ENCODE measurements at regions not wholly inside any gene's neighbourhood (a gene's known extent, or its start where the extent isn't known, plus 50 kb on each side); places are given as distances from the start of the nearest gene placed in this dataset.
A peak's percentile ranks its signal among the peaks of the same experiment; 100 is the strongest.
"Not testable (repeated sequence)": the region's sequence is repeated elsewhere in the genome, so short reads cannot be mapped to it uniquely, and the experiment has no call there.

DNA sequence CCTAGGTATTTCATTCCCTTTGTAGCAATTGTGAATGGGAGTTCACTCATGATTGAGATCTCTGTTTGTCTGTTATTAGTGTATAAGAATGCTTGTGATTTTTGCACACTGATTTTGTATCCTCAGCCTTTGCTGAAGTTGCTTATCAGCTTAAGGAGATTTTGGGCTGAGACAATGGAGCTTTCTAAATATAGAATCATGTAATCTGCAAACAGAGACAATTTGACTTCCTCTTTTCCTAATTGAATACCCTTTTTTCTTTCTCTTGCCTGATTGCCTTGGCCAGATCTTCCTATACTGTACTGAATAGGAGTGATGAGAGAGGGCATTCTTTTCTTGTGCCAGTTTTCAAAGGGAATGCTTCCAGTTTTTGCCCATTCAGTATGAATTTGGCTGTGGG lies 398.1 kb downstream of the SRGAP2C start:
- not testable (repeated sequence) for H3K36me3 ChIP-seq (ENCODE audit: control insufficient read depth in 1 of 2, insufficient read depth in 2 of 2, low read length in 2 of 2)

DNA sequence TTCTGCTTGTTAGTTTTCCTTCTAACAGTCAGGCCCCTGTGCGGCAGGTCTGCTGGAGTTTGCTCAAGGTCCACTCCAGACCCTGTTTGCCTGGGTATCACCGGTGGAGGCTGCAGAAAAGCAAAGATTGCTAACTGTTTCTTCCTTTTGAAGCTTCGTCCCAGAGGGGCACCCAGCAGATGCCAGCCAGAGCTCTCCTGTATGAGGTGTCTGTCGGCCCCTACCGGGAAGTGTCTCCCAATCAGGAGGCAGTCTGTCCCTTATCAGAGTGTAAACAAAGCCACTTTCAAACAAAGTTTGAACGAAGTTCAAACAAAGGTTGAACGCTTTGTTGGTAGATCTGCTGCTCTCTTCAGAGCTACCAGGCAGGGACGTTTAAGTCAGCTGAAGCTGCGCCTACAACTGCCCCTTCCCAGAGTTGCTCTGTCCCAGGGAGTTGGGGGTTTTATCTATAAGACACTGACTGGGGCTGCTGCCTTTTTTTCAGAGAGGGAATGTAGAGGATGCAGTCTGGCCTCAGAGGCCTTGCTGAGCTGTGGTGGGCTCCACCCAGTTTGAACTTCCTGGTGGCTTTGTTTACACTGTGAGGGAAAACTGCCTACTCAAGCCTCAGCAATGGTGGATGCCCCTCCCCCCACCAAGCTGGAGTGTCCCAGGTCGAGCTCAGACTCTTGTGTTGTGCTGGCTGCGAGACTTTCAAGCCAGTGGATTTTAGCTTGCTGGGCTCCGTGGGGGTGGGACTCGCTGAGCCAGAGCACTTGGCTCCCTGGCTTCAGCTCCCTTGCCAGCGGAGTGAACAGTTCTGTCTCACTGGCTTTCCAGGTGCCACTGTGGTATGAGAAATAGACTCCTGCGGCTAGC lies 401.8 kb downstream of the SRGAP2C start:
- Histone ChIP-seq H3K4ac (ENCODE audit: low read depth, low read length) (no peak overlapping the region), H3K9me3 (ENCODE audit: insufficient read depth, low read depth, low read length) (peaks cover 4% of the 10 kb centered on the region), H4K12ac (ENCODE audit: low read depth, low read length) (no peak overlapping the region), H3K4me3 (ENCODE audit: low read depth, low read length) (no peak overlapping the region), H4K91ac (ENCODE audit: low read depth, low read length) (no peak overlapping the region), H2AK5ac (ENCODE audit: low read length) (no peak overlapping the region), H3K27me3 (ENCODE audit: insufficient read depth, low read length) (no peaks in the 10 kb centered on the region), H3K79me2 (ENCODE audit: control insufficient read depth, insufficient read depth, low read length, poor library complexity) (no peaks in the 10 kb centered on the region), H3K27ac (ENCODE audit: low read depth, low read length) (no peak overlapping the region), H3K18ac (ENCODE audit: low read length) (no peak overlapping the region), H2AFZ (ENCODE audit: insufficient read depth, low read length, poor library complexity) (peak overlapping the region; percentile 43), H2BK120ac (ENCODE audit: insufficient read depth, low read length, poor library complexity) (no peak overlapping the region), H3K4me1 (ENCODE audit: control insufficient read depth in 1 of 2, insufficient read depth in 2 of 2, low read length in 2 of 2) (no peaks in the 10 kb centered on the region), H3K79me1 (ENCODE audit: low read length) (no peaks in the 10 kb centered on the region), H4K8ac (ENCODE audit: low read depth, low read length) (peak overlapping the region; percentile 45), H3K36me3 (ENCODE audit: control insufficient read depth in 1 of 2, insufficient read depth in 2 of 2, low read length in 2 of 2) (no peaks in the 10 kb centered on the region), H3K23ac (ENCODE audit: low read length) (no peak overlapping the region), H3K4me2 (ENCODE audit: low read length) (no peak overlapping the region), H3K9ac (ENCODE audit: low read length) (no peak overlapping the region), H2BK5ac (ENCODE audit: low read depth, low read length, poor library complexity) (no peak overlapping the region), H2BK12ac (ENCODE audit: low read length) (no peak overlapping the region), H3K14ac (ENCODE audit: low read length) (no peak overlapping the region)
- DNase-seq, result no peak
- no CpG with 5 or more reads among the region's 15 CpGs for WGBS (ENCODE audit: extremely low coverage, insufficient coverage, insufficient read length)

More for the DNA sequence above, 398.1 kb downstream of the SRGAP2C start:
- not testable (repeated sequence) for H3K27me3 ChIP-seq (ENCODE audit: insufficient read depth, low read length); H4K12ac ChIP-seq (ENCODE audit: low read depth, low read length); H3K4me3 ChIP-seq (ENCODE audit: low read depth, low read length); H3K4ac ChIP-seq (ENCODE audit: low read depth, low read length); H3K4me2 ChIP-seq (ENCODE audit: low read length); H2BK120ac ChIP-seq (ENCODE audit: insufficient read depth, low read length, poor library complexity); H3K23ac ChIP-seq (ENCODE audit: low read length); H4K8ac ChIP-seq (ENCODE audit: low read depth, low read length); H3K14ac ChIP-seq (ENCODE audit: low read length); H3K79me2 ChIP-seq (ENCODE audit: control insufficient read depth, insufficient read depth, low read length, poor library complexity); H3K18ac ChIP-seq (ENCODE audit: low read length); H3K9ac ChIP-seq (ENCODE audit: low read length); H4K91ac ChIP-seq (ENCODE audit: low read depth, low read length); H3K4me1 ChIP-seq (ENCODE audit: control insufficient read depth in 1 of 2, insufficient read depth in 2 of 2, low read length in 2 of 2); H3K79me1 ChIP-seq (ENCODE audit: low read length); DNase-seq; H2BK12ac ChIP-seq (ENCODE audit: low read length); H3K27ac ChIP-seq (ENCODE audit: low read depth, low read length); H2AFZ ChIP-seq (ENCODE audit: insufficient read depth, low read length, poor library complexity); H2AK5ac ChIP-seq (ENCODE audit: low read length); H2BK5ac ChIP-seq (ENCODE audit: low read depth, low read length, poor library complexity); H3K9me3 ChIP-seq (ENCODE audit: insufficient read depth, low read depth, low read length)

- Histone ChIP-seq H3K9me3 (ENCODE audit: insufficient read depth, low read depth, low read length) (peaks cover 4% of the 10 kb centered on the region), H3K4me1 (ENCODE audit: control insufficient read depth in 1 of 2, insufficient read depth in 2 of 2, low read length in 2 of 2) (no peaks in the 10 kb centered on the region), H3K9ac (ENCODE audit: low read length) (no peak overlapping the region), H4K8ac (ENCODE audit: low read depth, low read length) (peak overlapping the region; percentile 45), H3K4me3 (ENCODE audit: low read depth, low read length) (no peak overlapping the region), H4K12ac (ENCODE audit: low read depth, low read length) (no peak overlapping the region), H3K4ac (ENCODE audit: low read depth, low read length) (no peak overlapping the region), H3K4me2 (ENCODE audit: low read length) (no peak overlapping the region), H2BK12ac (ENCODE audit: low read length) (no peak overlapping the region), H3K27ac (ENCODE audit: low read depth, low read length) (no peak overlapping the region), H3K79me2 (ENCODE audit: control insufficient read depth, insufficient read depth, low read length, poor library complexity) (no peaks in the 10 kb centered on the region), H3K79me1 (ENCODE audit: low read length) (no peaks in the 10 kb centered on the region), H3K18ac (ENCODE audit: low read length) (no peak overlapping the region), H3K14ac (ENCODE audit: low read length) (no peak overlapping the region), H4K91ac (ENCODE audit: low read depth, low read length) (no peak overlapping the region), H2BK120ac (ENCODE audit: insufficient read depth, low read length, poor library complexity) (no peak overlapping the region), H2AFZ (ENCODE audit: insufficient read depth, low read length, poor library complexity) (no peak overlapping the region), H2AK5ac (ENCODE audit: low read length) (no peak overlapping the region), H3K36me3 (ENCODE audit: control insufficient read depth in 1 of 2, insufficient read depth in 2 of 2, low read length in 2 of 2) (no peaks in the 10 kb centered on the region), H2BK5ac (ENCODE audit: low read depth, low read length, poor library complexity) (no peak overlapping the region), H3K23ac (ENCODE audit: low read length) (no peak overlapping the region), H3K27me3 (ENCODE audit: insufficient read depth, low read length) (no peaks in the 10 kb centered on the region)
- no CpG with 5 or more reads among the region's 5 CpGs for WGBS (ENCODE audit: extremely low coverage, insufficient coverage, insufficient read length)
- DNase-seq, result no peak
Observed at GRCh38 chr1:121587230-121587569, 402.4 kb downstream of the SRGAP2C start.

GRCh38 chr1:121587777-121588176 lies 403.0 kb downstream of the SRGAP2C start:
- Histone ChIP-seq H3K79me2 (ENCODE audit: control insufficient read depth, insufficient read depth, low read length, poor library complexity) (no peaks in the 10 kb centered on the region), H3K23ac (ENCODE audit: low read length) (no peak overlapping the region), H3K14ac (ENCODE audit: low read length) (no peak overlapping the region), H3K9ac (ENCODE audit: low read length) (no peak overlapping the region), H3K4me1 (ENCODE audit: control insufficient read depth in 1 of 2, insufficient read depth in 2 of 2, low read length in 2 of 2) (no peaks in the 10 kb centered on the region), H2BK5ac (ENCODE audit: low read depth, low read length, poor library complexity) (no peak overlapping the region), H2AFZ (ENCODE audit: insufficient read depth, low read length, poor library complexity) (no peak overlapping the region), H3K4me3 (ENCODE audit: low read depth, low read length) (no peak overlapping the region), H3K79me1 (ENCODE audit: low read length) (no peaks in the 10 kb centered on the region), H3K9me3 (ENCODE audit: insufficient read depth, low read depth, low read length) (peaks cover 4% of the 10 kb centered on the region), H2BK12ac (ENCODE audit: low read length) (no peak overlapping the region), H3K27ac (ENCODE audit: low read depth, low read length) (no peak overlapping the region), H2BK120ac (ENCODE audit: insufficient read depth, low read length, poor library complexity) (no peak overlapping the region), H2AK5ac (ENCODE audit: low read length) (no peak overlapping the region), H3K4ac (ENCODE audit: low read depth, low read length) (no peak overlapping the region), H4K91ac (ENCODE audit: low read depth, low read length) (no peak overlapping the region), H4K8ac (ENCODE audit: low read depth, low read length) (no peak overlapping the region), H3K27me3 (ENCODE audit: insufficient read depth, low read length) (no peaks in the 10 kb centered on the region), H3K18ac (ENCODE audit: low read length) (no peak overlapping the region), H4K12ac (ENCODE audit: low read depth, low read length) (no peak overlapping the region), H3K36me3 (ENCODE audit: control insufficient read depth in 1 of 2, insufficient read depth in 2 of 2, low read length in 2 of 2) (no peaks in the 10 kb centered on the region), H3K4me2 (ENCODE audit: low read length) (no peak overlapping the region)
- no peak for DNase-seq

Data from trophoblast cell (in vitro differentiated cells and primary cell).